Kidney (tissue), 13 donors: ENCODE measurements at regions not wholly inside any gene's neighbourhood (a gene's known extent, or its start where the extent isn't known, plus 50 kb on each side); places are given as distances from the start of the nearest gene placed in this dataset.

Source experiments
- DNase-seq, 5 donors: peaks; one replicate each; pipeline ENCODE4 v3.0.0-alpha.2; 2013 to 2020
- FAIRE-seq: peaks from 2 replicates; lab custom pipeline; 2012; peaks lifted over from hg19 to GRCh38; lab: Jason Lieb, UNC
- H3K27ac ChIP-seq, 2 donors: one replicate each; pipeline ENCODE4 v1.7.0; 2013; ENCODE audit warnings: low read depth in 2 of 2, low read length in 2 of 2, inconsistent platforms in 1 of 2
- H3K27me3 ChIP-seq: one replicate; pipeline ENCODE4 v1.7.1; 2013; ENCODE audit warnings: low read length, inconsistent platforms; ENCODE audit not compliant: control insufficient read depth, insufficient read depth
- H3K36me3 ChIP-seq, 3 donors: one replicate each; pipeline versions ENCODE4 v1.7.0 to v1.7.1; 2013; ENCODE audit warnings: low read length in 3 of 3, control low read depth in 1 of 3, inconsistent platforms in 1 of 3; ENCODE audit not compliant: insufficient read depth in 3 of 3, control insufficient read depth in 2 of 3
- H3K4me1 ChIP-seq, 3 donors: one replicate each; pipeline versions ENCODE4 v1.7.0 to v1.7.1; 2013; ENCODE audit warnings: low read length in 3 of 3, inconsistent platforms in 1 of 3, low read depth in 1 of 3; ENCODE audit not compliant: control insufficient read depth in 2 of 3, insufficient read depth in 2 of 3
- H3K4me3 ChIP-seq, 3 donors: one replicate each; pipeline versions ENCODE4 v1.7.0 to v1.8.1; 2013; ENCODE audit warnings: low read length in 3 of 3, control low read depth in 1 of 3, inconsistent platforms in 1 of 3
- H3K9ac ChIP-seq, 3 donors: one replicate each; pipeline versions ENCODE4 v1.7.0 to v1.7.1; 2013; ENCODE audit warnings: low read length in 3 of 3, control low read depth in 1 of 3, inconsistent platforms in 1 of 3
- H3K9me3 ChIP-seq, 3 donors: one replicate each; pipeline versions ENCODE4 v1.7.0 to v1.7.1; 2013; ENCODE audit warnings: low read length in 3 of 3, control low read depth in 1 of 3, inconsistent platforms in 1 of 3; ENCODE audit not compliant: control insufficient read depth in 2 of 3, insufficient read depth in 1 of 3
- intact Hi-C: fragments of 100-400 bp; cut with DNase I; formaldehyde crosslinking; loops from one replicate; pipeline ENCODE4 v1.11.1; 2022
- TF ChIP-seq, protein P1 (sequence below): IDR thresholded peaks from 3 replicates; pipeline ENCODE4 v1.5.1; 2012; ENCODE audit warnings: mild to moderate bottlenecking, moderate library complexity, borderline replicate concordance; ENCODE audit not compliant: insufficient read depth; ENCODE audit errors: extremely low read depth
- donor health status: control.
- donor health status: control.
- donor health status: control.
- donor health status: control.
- donor health status: control.
- donor health status: DM: yes; HTN: yes; CAD: no.
- donor health status: Normal renal cell carcinoma (clear cell type).

DNA sequence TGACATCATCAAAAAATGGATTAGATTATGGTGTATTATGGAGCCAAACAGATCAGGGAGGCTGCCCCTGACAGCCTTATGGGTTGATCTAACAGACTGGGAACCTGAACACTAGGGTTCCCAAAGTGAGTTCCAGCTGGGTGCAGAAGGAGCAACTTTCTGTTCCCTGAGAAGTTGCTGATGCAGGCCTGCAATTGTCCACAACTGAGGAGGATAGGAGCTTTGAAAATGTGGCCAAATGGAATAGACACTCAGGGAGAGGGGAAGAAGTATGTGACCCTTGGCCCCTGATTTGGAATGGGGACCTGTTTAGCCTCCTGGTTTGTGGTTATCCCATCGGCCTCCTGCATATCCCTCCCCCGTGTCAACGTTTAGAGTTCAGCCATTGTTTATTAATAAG, 262.2 kb upstream of the SKOR2 start:
- Histone ChIP-seq H3K27me3 (no peaks in the 10 kb centered on the region), H3K4me3 (no peak overlapping the region), H3K9ac (no peak overlapping the region), H3K4me1 (no peaks in the 10 kb centered on the region), H3K9me3 (no peaks in the 10 kb centered on the region), H3K36me3 (no peaks in the 10 kb centered on the region), H3K27ac (no peak overlapping the region)
- TF ChIP-seq, protein P1, sequence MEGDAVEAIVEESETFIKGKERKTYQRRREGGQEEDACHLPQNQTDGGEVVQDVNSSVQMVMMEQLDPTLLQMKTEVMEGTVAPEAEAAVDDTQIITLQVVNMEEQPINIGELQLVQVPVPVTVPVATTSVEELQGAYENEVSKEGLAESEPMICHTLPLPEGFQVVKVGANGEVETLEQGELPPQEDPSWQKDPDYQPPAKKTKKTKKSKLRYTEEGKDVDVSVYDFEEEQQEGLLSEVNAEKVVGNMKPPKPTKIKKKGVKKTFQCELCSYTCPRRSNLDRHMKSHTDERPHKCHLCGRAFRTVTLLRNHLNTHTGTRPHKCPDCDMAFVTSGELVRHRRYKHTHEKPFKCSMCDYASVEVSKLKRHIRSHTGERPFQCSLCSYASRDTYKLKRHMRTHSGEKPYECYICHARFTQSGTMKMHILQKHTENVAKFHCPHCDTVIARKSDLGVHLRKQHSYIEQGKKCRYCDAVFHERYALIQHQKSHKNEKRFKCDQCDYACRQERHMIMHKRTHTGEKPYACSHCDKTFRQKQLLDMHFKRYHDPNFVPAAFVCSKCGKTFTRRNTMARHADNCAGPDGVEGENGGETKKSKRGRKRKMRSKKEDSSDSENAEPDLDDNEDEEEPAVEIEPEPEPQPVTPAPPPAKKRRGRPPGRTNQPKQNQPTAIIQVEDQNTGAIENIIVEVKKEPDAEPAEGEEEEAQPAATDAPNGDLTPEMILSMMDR = no peak
- DNase-seq = no peak
- intact Hi-C loops = no loop called here
- FAIRE-seq = no peak

DNA sequence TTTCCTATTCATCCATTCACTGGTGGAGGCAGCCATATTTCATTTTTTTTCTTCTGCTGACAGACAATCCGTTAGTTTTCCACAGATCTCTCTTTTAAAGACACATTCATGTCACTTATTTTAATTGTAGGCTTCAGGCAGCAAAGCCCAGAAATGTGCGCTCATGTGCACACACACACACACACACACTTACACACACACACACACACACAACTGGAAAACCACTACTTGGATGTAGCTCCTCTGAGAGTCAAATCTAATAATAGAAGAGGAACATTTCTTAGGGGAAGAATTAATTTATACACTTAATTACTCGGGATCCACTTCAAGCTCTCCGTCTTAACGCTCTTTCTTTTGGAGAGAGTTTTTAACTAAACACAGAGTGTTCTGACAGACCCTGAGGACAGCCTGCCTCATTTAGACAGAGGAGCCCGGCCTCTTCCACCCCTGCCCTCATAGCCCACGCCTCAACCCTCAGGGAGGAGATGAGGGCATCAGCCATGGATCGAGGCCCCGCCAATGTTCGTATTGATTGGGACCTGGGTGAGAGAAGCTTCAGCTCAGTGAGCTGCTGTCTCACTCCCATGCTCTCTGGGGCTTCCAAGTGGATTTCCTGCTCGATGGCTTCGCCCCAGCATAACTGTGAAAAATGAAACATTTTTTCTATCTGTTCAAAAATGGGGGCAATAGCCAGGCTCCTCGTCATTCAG, 261.4 kb upstream of the SKOR2 start:
- Histone ChIP-seq H3K27ac (no peak overlapping the region), H3K4me1 (no peaks in the 10 kb centered on the region), H3K27me3 (no peaks in the 10 kb centered on the region), H3K4me3 (no peak overlapping the region), H3K36me3 (no peaks in the 10 kb centered on the region), H3K9ac (no peak overlapping the region), H3K9me3 (no peaks in the 10 kb centered on the region)
- FAIRE-seq = no peak
- TF ChIP-seq, protein P1 = no peak
- DNase-seq = no peak
- intact Hi-C loops = no loop called here

DNA sequence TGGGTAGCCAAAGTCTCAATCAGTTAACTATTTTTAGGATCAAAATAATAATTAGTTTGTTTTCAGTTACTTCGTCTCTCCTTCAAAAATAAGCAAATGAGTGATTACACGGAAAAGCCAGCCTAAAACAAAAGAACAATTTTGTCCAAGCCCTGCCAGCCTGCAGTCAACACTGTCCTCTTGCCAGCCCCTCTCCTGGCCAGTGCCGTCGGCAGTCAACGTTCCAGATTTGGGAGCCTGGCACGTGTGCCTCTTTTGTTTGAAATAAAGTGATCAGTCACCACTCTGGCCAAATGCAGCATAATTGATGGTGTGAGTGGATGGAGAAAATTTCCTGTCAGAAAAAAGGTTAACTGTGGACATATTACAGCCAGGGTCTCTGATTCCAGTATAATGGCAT, 260.6 kb upstream of the SKOR2 start:
- Histone ChIP-seq H3K4me3 (no peak overlapping the region), H3K9me3 (no peaks in the 10 kb centered on the region), H3K9ac (no peak overlapping the region), H3K4me1 (no peaks in the 10 kb centered on the region), H3K27ac (no peak overlapping the region), H3K36me3 (no peaks in the 10 kb centered on the region), H3K27me3 (no peaks in the 10 kb centered on the region)
- TF ChIP-seq, protein P1 = no peak
- DNase-seq (no peak), FAIRE-seq (no peak)
- intact Hi-C loops = no loop called here

DNA sequence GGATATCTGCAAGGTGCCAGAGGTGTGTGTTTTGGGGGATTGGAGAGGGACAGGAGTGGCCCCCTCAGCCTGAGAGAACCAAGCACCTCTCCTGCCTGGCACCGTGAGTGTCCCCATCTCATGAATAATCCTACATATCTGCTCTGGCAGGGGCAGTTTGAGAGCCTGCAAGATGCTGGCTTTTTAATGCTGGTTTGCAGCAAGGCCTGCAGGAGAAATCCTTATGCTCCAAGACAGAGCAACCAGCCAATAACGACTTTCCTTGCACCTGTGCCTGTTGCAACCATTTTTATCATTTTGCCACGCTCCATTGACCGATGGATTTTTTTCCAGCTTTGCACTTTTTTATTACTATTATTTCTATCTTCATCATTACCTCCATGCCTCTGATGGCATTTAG, 259.4 kb upstream of the SKOR2 start:
- Histone ChIP-seq H3K9me3 (no peaks in the 10 kb centered on the region), H3K4me1 (no peaks in the 10 kb centered on the region), H3K9ac (no peak overlapping the region), H3K4me3 (no peak overlapping the region), H3K27ac (no peak overlapping the region), H3K27me3 (no peaks in the 10 kb centered on the region), H3K36me3 (no peaks in the 10 kb centered on the region)
- TF ChIP-seq, protein P1 = no peak
- no peak for DNase-seq
- intact Hi-C loops = no loop called here
- FAIRE-seq = no peak
